PC-9 (cell line): ENCODE measurements at regions not wholly inside any gene's neighbourhood (a gene's known extent, or its start where the extent isn't known, plus 50 kb on each side); places are given as distances from the start of the nearest gene placed in this dataset.

Experiments used
- BruUV-seq: library from RNA; stranded (reverse); fragments of 400-500 nt; replicated peaks from 2 replicates; lab custom pipeline; 2021; lab: Mats Ljungman, UMichigan
- CTCF ChIA-PET: fragments of 300-600 bp; sonication (Branson Sonifier 250); formaldehyde crosslinking; loops from one replicate; lab custom pipeline; 2022; ENCODE audit warnings: antibody characterized with exemption; lab: Charles Lee
- POLR2A ChIA-PET: fragments of 300-600 bp; sonication (Branson Sonifier 250); formaldehyde crosslinking; loops from one replicate; lab custom pipeline; 2022; ENCODE audit warnings: antibody characterized with exemption; ENCODE audit not compliant: unreplicated experiment; lab: Charles Lee
- DNase-seq, 2 experiments: peaks; one replicate each; pipeline versions ENCODE4 v3.0.0 to v3.0.0-alpha.2; 2015 to 2022; ENCODE audit warnings: mixed read lengths in 1 of 2
- H2AFZ ChIP-seq: fragments of 200-600 bp; sonication (generic); 2 replicates; pipeline ENCODE4 v1.8.1; 2017; ENCODE audit warnings: antibody characterized with exemption
- H3F3A ChIP-seq: fragments of 200-600 bp; sonication (generic); 2 replicates; pipeline ENCODE4 v1.8.1; 2017; ENCODE audit warnings: antibody characterized with exemption, mild to moderate bottlenecking, low read depth; ENCODE audit not compliant: insufficient read depth
- H3K27ac ChIP-seq: fragments of 200-600 bp; sonication (generic); 2 replicates; pipeline ENCODE4 v1.6.1; 2016; ENCODE audit warnings: mixed run types
- H3K27me3 ChIP-seq: fragments of 200-600 bp; sonication (generic); 2 replicates; pipeline ENCODE4 v1.6.1; 2016; ENCODE audit warnings: low read depth, mixed run types; ENCODE audit not compliant: insufficient read depth
- H3K36me3 ChIP-seq: fragments of 200-600 bp; sonication (generic); 2 replicates; pipeline ENCODE4 v1.6.1; 2016; ENCODE audit warnings: low read depth, mixed run types
- H3K4me1 ChIP-seq: fragments of 200-600 bp; sonication (generic); replicated peaks from 2 replicates; pipeline ENCODE4 v1.6.1; 2016; ENCODE audit warnings: mixed run types; ENCODE audit not compliant: insufficient read depth
- H3K4me2 ChIP-seq: fragments of 200-600 bp; sonication (generic); 2 replicates; pipeline ENCODE4 v1.6.1; 2017; ENCODE audit warnings: mixed run types
- H3K4me3 ChIP-seq: fragments of 200-600 bp; sonication (generic); 2 replicates; pipeline ENCODE4 v1.6.1; 2016; ENCODE audit warnings: mixed run types
- H3K79me2 ChIP-seq: fragments of 200-600 bp; sonication (generic); 2 replicates; pipeline ENCODE4 v1.6.1; 2017; ENCODE audit warnings: low read depth, mixed run types
- H3K9me2 ChIP-seq: fragments of 200-600 bp; sonication (generic); 2 replicates; pipeline ENCODE4 v1.8.1; 2017; ENCODE audit warnings: mild to moderate bottlenecking; ENCODE audit not compliant: insufficient read depth
- H3K9me3 ChIP-seq: fragments of 200-600 bp; sonication (generic); 2 replicates; pipeline ENCODE4 v1.8.1; 2016; ENCODE audit warnings: low read depth; ENCODE audit not compliant: insufficient read depth
- H4K20me1 ChIP-seq: fragments of 200-600 bp; sonication (generic); 2 replicates; pipeline ENCODE4 v1.8.1; 2017; ENCODE audit not compliant: insufficient read depth
- CTCF ChIP-seq: fragments of 200-600 bp; sonication (generic); conservative IDR thresholded peaks from 2 replicates; pipeline ENCODE4 v1.6.1; 2017; ENCODE audit warnings: mixed run types, antibody characterized with exemption, mild to moderate bottlenecking, moderate library complexity
- EZH2 ChIP-seq: fragments of 200-600 bp; sonication (generic); IDR thresholded peaks from 2 replicates; pipeline ENCODE4 v1.8.0; 2017; ENCODE audit warnings: antibody characterized with exemption, low read depth
- intact Hi-C: fragments of 100-400 bp; cut with micrococcal nuclease; formaldehyde crosslinking; loops from one replicate; pipeline ENCODE4 v1.10.0; 2022; ENCODE audit not compliant: unreplicated experiment

- no peak overlapping the region for H3K27ac ChIP-seq
- no peaks in the 10 kb centered on the region for H3K27me3 ChIP-seq
- no peak overlapping the region for H3K4me3 ChIP-seq
- no peaks in the 10 kb centered on the region for H3K79me2 ChIP-seq
- H4K20me1 ChIP-seq = no peaks in the 10 kb centered on the region
- no peak for TF ChIP-seq EZH2
- TF ChIP-seq CTCF = no peak
- H2AFZ ChIP-seq = no peak overlapping the region
- H3K4me1 ChIP-seq = no peaks in the 10 kb centered on the region
- no peaks in the 10 kb centered on the region for H3F3A ChIP-seq
- H3K36me3 ChIP-seq = no peaks in the 10 kb centered on the region
- BruUV-seq = no TSS peak
- H3K4me2 ChIP-seq = no peak overlapping the region
- CTCF ChIA-PET = no interaction called here
- H3K9me2 ChIP-seq = no peaks in the 10 kb centered on the region
- no peak for DNase-seq
- no peaks in the 10 kb centered on the region for H3K9me3 ChIP-seq
- POLR2A ChIA-PET = no interaction called here
- intact Hi-C loops = no loop called here
Observed at GRCh38 chr11:28599656-28600055, 491.5 kb downstream of the METTL15 start.

- intact Hi-C loops = no loop called here
- no peaks in the 10 kb centered on the region for H3K36me3 ChIP-seq
Observed at GRCh38 chr11:28598531-28598930, 490.3 kb downstream of the METTL15 start.

GRCh38 chr11:28596816-28597215, 488.6 kb downstream of the METTL15 start:
- DNase-seq = no peak
- Histone ChIP-seq H3K36me3 (no peaks in the 10 kb centered on the region), H2AFZ (no peak overlapping the region), H4K20me1 (no peaks in the 10 kb centered on the region), H3K9me3 (no peaks in the 10 kb centered on the region), H3K27ac (no peak overlapping the region), H3K4me2 (no peak overlapping the region), H3K9me2 (no peaks in the 10 kb centered on the region), H3F3A (no peaks in the 10 kb centered on the region), H3K79me2 (no peaks in the 10 kb centered on the region), H3K27me3 (no peaks in the 10 kb centered on the region), H3K4me1 (no peaks in the 10 kb centered on the region), H3K4me3 (no peak overlapping the region)
- POLR2A ChIA-PET = no interaction called here
- CTCF ChIA-PET = no interaction called here
- BruUV-seq = no TSS peak
- TF ChIP-seq CTCF = no peak
- TF ChIP-seq EZH2 = no peak
- intact Hi-C loops = no loop called here

More at GRCh38 chr11:28598531-28598930, 490.3 kb downstream of the METTL15 start:
- no peaks in the 10 kb centered on the region for H3K9me2 ChIP-seq
- CTCF ChIA-PET = no interaction called here
- no peak for DNase-seq
- POLR2A ChIA-PET = no interaction called here
- H3K9me3 ChIP-seq = no peaks in the 10 kb centered on the region
- no peak overlapping the region for H3K4me3 ChIP-seq
- H2AFZ ChIP-seq = no peak overlapping the region
- H3K4me1 ChIP-seq = no peaks in the 10 kb centered on the region
- no peaks in the 10 kb centered on the region for H4K20me1 ChIP-seq
- no peaks in the 10 kb centered on the region for H3F3A ChIP-seq
- H3K4me2 ChIP-seq = no peak overlapping the region
- no peak overlapping the region for H3K27ac ChIP-seq
- TF ChIP-seq EZH2 (no peak), CTCF (no peak)
- BruUV-seq = no TSS peak
- H3K79me2 ChIP-seq = no peaks in the 10 kb centered on the region
- H3K27me3 ChIP-seq = no peaks in the 10 kb centered on the region
